ENCODE measurements at regions not wholly inside any gene's neighbourhood (a gene's known extent, or its start where the extent isn't known, plus 50 kb on each side); places are given as distances from the start of the nearest gene placed in this dataset.
"Not testable (repeated sequence)": the region's sequence is repeated elsewhere in the genome, so short reads cannot be mapped to it uniquely, and the experiment has no call there.

DNA sequence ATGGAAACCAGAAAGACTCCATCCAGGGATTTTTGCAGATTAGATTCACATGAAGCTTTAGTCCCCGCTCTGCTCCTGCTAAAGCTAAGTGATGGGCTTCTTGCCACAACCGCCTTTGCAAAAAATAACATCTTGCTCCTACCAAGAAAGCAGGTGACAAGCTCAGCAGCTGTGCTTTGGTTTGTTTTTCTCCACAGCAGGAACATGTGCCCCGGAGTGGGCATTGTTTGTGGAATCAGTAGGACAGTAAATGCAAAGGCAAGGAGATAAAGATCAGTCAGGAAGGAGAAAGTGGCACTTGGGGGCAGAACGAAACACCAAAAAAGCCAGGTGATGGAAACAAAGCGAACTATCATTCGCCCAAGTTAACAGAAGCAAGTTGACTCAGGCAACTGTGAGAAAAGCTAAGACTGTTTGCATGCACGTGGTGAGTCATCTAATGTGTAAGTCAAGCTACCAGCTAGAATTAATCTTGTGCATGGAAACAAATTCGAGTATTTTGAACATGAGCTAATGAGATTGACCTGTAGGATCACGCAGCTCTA lies 165.5 kb upstream of the PLXNC1 start:
- Histone ChIP-seq H3K36me3 (ENCODE audit: control insufficient read depth, insufficient read depth, low read length) (no peaks in the 10 kb centered on the region), H3K4me3 (ENCODE audit: low read length) (no peak overlapping the region), H3K27me3 (ENCODE audit: control insufficient read depth, insufficient read depth, low read length) (no peaks in the 10 kb centered on the region), H3K27ac (ENCODE audit: low read depth, low read length) (no peak overlapping the region), H3K9ac (ENCODE audit: low read length) (no peak overlapping the region), H3K4me1 (ENCODE audit: control insufficient read depth, insufficient read depth, low read length) (no peaks in the 10 kb centered on the region)

- Histone ChIP-seq H3K27ac (ENCODE audit: low read depth, low read length) (no peak overlapping the region), H3K9ac (ENCODE audit: low read length) (no peak overlapping the region), H3K4me3 (ENCODE audit: low read length) (no peak overlapping the region), H3K4me1 (ENCODE audit: control insufficient read depth, insufficient read depth, low read length) (no peaks in the 10 kb centered on the region), H3K27me3 (ENCODE audit: control insufficient read depth, insufficient read depth, low read length) (no peaks in the 10 kb centered on the region), H3K36me3 (ENCODE audit: control insufficient read depth, insufficient read depth, low read length) (no peaks in the 10 kb centered on the region)
These were observed 164.4 kb upstream of the PLXNC1 start for GRCh38 chr12:93984005-93984404.

- H3K27ac ChIP-seq (ENCODE audit: low read depth, low read length), result no peak overlapping the region
- H3K9ac ChIP-seq (ENCODE audit: low read length), result no peak overlapping the region
- H3K27me3 ChIP-seq (ENCODE audit: control insufficient read depth, insufficient read depth, low read length), result no peaks in the 10 kb centered on the region
- H3K4me1 ChIP-seq (ENCODE audit: control insufficient read depth, insufficient read depth, low read length), result no peaks in the 10 kb centered on the region
- H3K4me3 ChIP-seq (ENCODE audit: low read length), result no peak overlapping the region
- no peaks in the 10 kb centered on the region for H3K36me3 ChIP-seq (ENCODE audit: control insufficient read depth, insufficient read depth, low read length)
These were observed 158.4 kb upstream of the PLXNC1 start for GRCh38 chr12:93989949-93990348.

- no peak overlapping the region for H3K27ac ChIP-seq (ENCODE audit: low read depth, low read length)
- H3K36me3 ChIP-seq (ENCODE audit: control insufficient read depth, insufficient read depth, low read length), result no peaks in the 10 kb centered on the region
- no peaks in the 10 kb centered on the region for H3K27me3 ChIP-seq (ENCODE audit: control insufficient read depth, insufficient read depth, low read length)
- H3K4me3 ChIP-seq (ENCODE audit: low read length), result no peak overlapping the region
- H3K9ac ChIP-seq (ENCODE audit: low read length), result no peak overlapping the region
- no peaks in the 10 kb centered on the region for H3K4me1 ChIP-seq (ENCODE audit: control insufficient read depth, insufficient read depth, low read length)
These were observed 157.3 kb upstream of the PLXNC1 start for GRCh38 chr12:93990832-93991803.

- Histone ChIP-seq H3K4me3 (ENCODE audit: low read length) (no peak overlapping the region), H3K4me1 (ENCODE audit: control insufficient read depth, insufficient read depth, low read length) (no peaks in the 10 kb centered on the region), H3K27ac (ENCODE audit: low read depth, low read length) (no peak overlapping the region), H3K9ac (ENCODE audit: low read length) (no peak overlapping the region), H3K36me3 (ENCODE audit: control insufficient read depth, insufficient read depth, low read length) (no peaks in the 10 kb centered on the region), H3K27me3 (ENCODE audit: control insufficient read depth, insufficient read depth, low read length) (no peaks in the 10 kb centered on the region)
These were observed 156.4 kb upstream of the PLXNC1 start for GRCh38 chr12:93991829-93992461.

- Histone ChIP-seq H3K27ac (ENCODE audit: low read depth, low read length) (no peak overlapping the region), H3K27me3 (ENCODE audit: control insufficient read depth, insufficient read depth, low read length) (no peaks in the 10 kb centered on the region), H3K36me3 (ENCODE audit: control insufficient read depth, insufficient read depth, low read length) (no peaks in the 10 kb centered on the region), H3K4me3 (ENCODE audit: low read length) (no peak overlapping the region), H3K4me1 (ENCODE audit: control insufficient read depth, insufficient read depth, low read length) (no peaks in the 10 kb centered on the region), H3K9ac (ENCODE audit: low read length) (no peak overlapping the region)
These were observed 153.7 kb upstream of the PLXNC1 start for GRCh38 chr12:93994721-93995120.

- Histone ChIP-seq H3K4me3 (ENCODE audit: low read length) (no peak overlapping the region), H3K27ac (ENCODE audit: low read depth, low read length) (no peak overlapping the region), H3K9ac (ENCODE audit: low read length) (no peak overlapping the region)
These were observed 152.1 kb upstream of the PLXNC1 start for GRCh38 chr12:93996321-93996720.

GRCh38 chr12:94001691-94002090 lies 146.7 kb upstream of the PLXNC1 start:
- no peaks in the 10 kb centered on the region for H3K27me3 ChIP-seq (ENCODE audit: control insufficient read depth, insufficient read depth, low read length)

More at GRCh38 chr12:93996321-93996720, 152.1 kb upstream of the PLXNC1 start:
- Histone ChIP-seq H3K36me3 (ENCODE audit: control insufficient read depth, insufficient read depth, low read length) (no peaks in the 10 kb centered on the region), H3K27me3 (ENCODE audit: control insufficient read depth, insufficient read depth, low read length) (no peaks in the 10 kb centered on the region), H3K4me1 (ENCODE audit: control insufficient read depth, insufficient read depth, low read length) (no peaks in the 10 kb centered on the region)

DNA sequence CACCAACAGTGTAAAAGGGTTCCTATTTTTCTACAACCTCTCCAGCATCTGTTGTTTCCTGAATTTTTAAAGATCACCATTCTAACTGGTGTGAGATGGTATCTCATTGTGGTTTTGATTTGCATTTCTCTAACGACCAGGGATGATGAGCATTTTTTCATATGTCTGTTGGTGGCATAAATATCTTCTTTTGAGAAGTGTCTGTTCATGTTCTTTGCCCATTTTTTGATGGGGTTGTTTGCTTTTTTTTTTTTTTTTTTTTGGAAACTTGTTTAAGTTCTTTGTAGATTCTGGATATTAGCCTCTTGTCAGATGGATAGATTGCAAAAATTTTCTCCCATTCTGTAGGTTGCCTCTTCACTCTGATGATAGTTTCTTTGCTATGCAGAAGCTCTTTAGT lies 145.5 kb upstream of the PLXNC1 start:
- not testable (repeated sequence) for H3K36me3 ChIP-seq (ENCODE audit: control insufficient read depth, insufficient read depth, low read length); H3K27ac ChIP-seq (ENCODE audit: low read depth, low read length); H3K9ac ChIP-seq (ENCODE audit: low read length); H3K4me3 ChIP-seq (ENCODE audit: low read length); H3K27me3 ChIP-seq (ENCODE audit: control insufficient read depth, insufficient read depth, low read length); H3K4me1 ChIP-seq (ENCODE audit: control insufficient read depth, insufficient read depth, low read length)

More at GRCh38 chr12:94001691-94002090, 146.7 kb upstream of the PLXNC1 start:
- H3K4me3 ChIP-seq (ENCODE audit: low read length), result no peak overlapping the region
- no peaks in the 10 kb centered on the region for H3K4me1 ChIP-seq (ENCODE audit: control insufficient read depth, insufficient read depth, low read length)
- H3K27ac ChIP-seq (ENCODE audit: low read depth, low read length), result no peak overlapping the region
- no peaks in the 10 kb centered on the region for H3K36me3 ChIP-seq (ENCODE audit: control insufficient read depth, insufficient read depth, low read length)
- no peak overlapping the region for H3K9ac ChIP-seq (ENCODE audit: low read length)

DNA sequence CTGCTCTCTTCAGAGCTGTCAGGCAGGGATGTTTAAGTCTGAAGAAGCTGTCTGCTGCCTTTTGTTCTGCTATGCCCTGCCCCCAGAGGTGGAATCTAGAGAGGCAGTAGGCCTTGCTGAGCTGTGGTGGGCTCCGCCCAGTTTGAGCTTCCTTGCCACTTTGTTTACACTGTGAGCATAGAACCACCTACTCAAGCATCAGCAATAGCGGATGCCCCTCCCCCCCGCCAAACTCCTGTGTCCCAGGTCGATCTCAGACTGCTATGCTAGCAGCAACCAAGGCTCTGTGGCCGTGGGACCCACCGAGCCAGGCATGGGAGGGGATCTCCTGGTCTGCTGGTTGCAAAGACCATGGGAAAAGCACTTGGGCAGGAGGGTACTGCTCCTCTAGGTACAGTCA lies 140.5 kb upstream of the PLXNC1 start:
- H3K9ac ChIP-seq (ENCODE audit: low read length); H3K4me1 ChIP-seq (ENCODE audit: control insufficient read depth, insufficient read depth, low read length); H3K27me3 ChIP-seq (ENCODE audit: control insufficient read depth, insufficient read depth, low read length); H3K36me3 ChIP-seq (ENCODE audit: control insufficient read depth, insufficient read depth, low read length); H3K27ac ChIP-seq (ENCODE audit: low read depth, low read length); H3K4me3 ChIP-seq (ENCODE audit: low read length): not testable (repeated sequence)

- no peaks in the 10 kb centered on the region for H3K27me3 ChIP-seq (ENCODE audit: control insufficient read depth, insufficient read depth, low read length)
- H3K9ac ChIP-seq (ENCODE audit: low read length), result no peak overlapping the region
- H3K4me1 ChIP-seq (ENCODE audit: control insufficient read depth, insufficient read depth, low read length), result no peaks in the 10 kb centered on the region
- no peak overlapping the region for H3K27ac ChIP-seq (ENCODE audit: low read depth, low read length)
- H3K36me3 ChIP-seq (ENCODE audit: control insufficient read depth, insufficient read depth, low read length), result no peaks in the 10 kb centered on the region
- H3K4me3 ChIP-seq (ENCODE audit: low read length), result no peak overlapping the region
These were observed 138.1 kb upstream of the PLXNC1 start for GRCh38 chr12:94010307-94010706.

- Histone ChIP-seq H3K4me1 (ENCODE audit: control insufficient read depth, insufficient read depth, low read length) (no peaks in the 10 kb centered on the region), H3K36me3 (ENCODE audit: control insufficient read depth, insufficient read depth, low read length) (no peaks in the 10 kb centered on the region), H3K27me3 (ENCODE audit: control insufficient read depth, insufficient read depth, low read length) (no peaks in the 10 kb centered on the region), H3K27ac (ENCODE audit: low read depth, low read length) (no peak overlapping the region), H3K4me3 (ENCODE audit: low read length) (no peak overlapping the region), H3K9ac (ENCODE audit: low read length) (no peak overlapping the region)
These were observed 136.3 kb upstream of the PLXNC1 start for GRCh38 chr12:94012071-94012470.

Data from rectal smooth muscle tissue (tissue), 1 donor.